HepG2 (cell line): ENCODE measurements at regions not wholly inside any gene's neighbourhood (a gene's known extent, or its start where the extent isn't known, plus 50 kb on each side); places are given as distances from the start of the nearest gene placed in this dataset.

ENCODE experiments used
- CBFB ChIP-seq: sonication (generic); formaldehyde crosslinking; IDR thresholded peaks from 2 replicates; pipeline ENCODE4 v1.4.0; 2020; ENCODE audit warnings: missing genetic modification reagents
- CBX1 ChIP-seq: IDR thresholded peaks from one replicate; pipeline ENCODE4 v1.6.1; 2016; ENCODE audit warnings: antibody characterized with exemption, low read depth
- CEBPB ChIP-seq: IDR thresholded peaks from 2 replicates; pipeline ENCODE4 v1.6.1; 2011; ENCODE audit warnings: low read depth, low read length, improper control_type of control experiment, borderline replicate concordance
- IKZF1 ChIP-seq: fragments of 450-650 bp; IDR thresholded peaks from 2 replicates; pipeline ENCODE4 v1.7.1; 2016
- JARID2 ChIP-seq: sonication (generic); formaldehyde crosslinking; IDR thresholded peaks from 2 replicates; pipeline ENCODE4 v1.8.1; 2023; ENCODE audit warnings: missing genetic modification reagents, inconsistent platforms; ENCODE audit not compliant: insufficient replicate concordance
- KDM6A ChIP-seq: IDR thresholded peaks from 2 replicates; pipeline ENCODE4 v1.6.1; 2016; ENCODE audit warnings: low read depth
- MEF2D ChIP-seq: sonication (generic); formaldehyde crosslinking; IDR thresholded peaks from 2 replicates; pipeline ENCODE4 v1.5.1; 2020; ENCODE audit warnings: mild to moderate bottlenecking, missing genetic modification reagents
- NONO ChIP-seq, 2 experiments: fragments of 450-650 bp in 1 of 2; sonication (generic) in 1 of 2; formaldehyde crosslinking in 1 of 2; IDR thresholded peaks in 1 of 2; conservative IDR thresholded peaks in 1 of 2; 2 replicates each; pipeline versions ENCODE4 v1.6.1 to v1.8.0; 2017 to 2022; ENCODE audit warnings: mild to moderate bottlenecking in 1 of 2, missing genetic modification reagents in 1 of 2, moderate library complexity in 1 of 2
- PRPF4 ChIP-seq: fragments of 200-400 bp; formaldehyde crosslinking; IDR thresholded peaks from 2 replicates; pipeline ENCODE4 v1.6.1; 2016; ENCODE audit warnings: low read length, low read depth; ENCODE audit not compliant: poor library complexity, severe bottlenecking
- RXRA ChIP-seq: sonication (generic); formaldehyde crosslinking; IDR thresholded peaks from 2 replicates; pipeline ENCODE4 v1.5.1; 2020; ENCODE audit warnings: missing genetic modification reagents
- TMF1 ChIP-seq: sonication (generic); formaldehyde crosslinking; IDR thresholded peaks from 2 replicates; pipeline ENCODE4 v1.8.1; 2022; ENCODE audit warnings: low read depth, missing genetic modification reagents
- ZNF124 ChIP-seq: sonication (generic); formaldehyde crosslinking; IDR thresholded peaks from 2 replicates; pipeline ENCODE4 v1.4.0; 2020; ENCODE audit warnings: missing genetic modification reagents
- ZNF24 ChIP-seq: fragments of 450-650 bp; IDR thresholded peaks from 2 replicates; pipeline ENCODE4 v1.6.1; 2017; ENCODE audit warnings: antibody characterized with exemption, mild to moderate bottlenecking
- ZNF607 ChIP-seq: sonication (generic); formaldehyde crosslinking; IDR thresholded peaks from 2 replicates; pipeline ENCODE4 v1.5.1; 2020; ENCODE audit warnings: missing genetic modification reagents, mild to moderate bottlenecking, borderline replicate concordance
- TF ChIP-seq, protein P1 (sequence below): sonication (generic); formaldehyde crosslinking; IDR thresholded peaks from 2 replicates; pipeline ENCODE4 v1.4.0; 2020; ENCODE audit warnings: missing genetic modification reagents; ENCODE audit errors: not compliant biosample characterization
- TF ChIP-seq, protein P2 (sequence below): sonication (generic); formaldehyde crosslinking; IDR thresholded peaks from 2 replicates; pipeline ENCODE4 v1.4.0; 2020; ENCODE audit warnings: missing genetic modification reagents
- TF ChIP-seq, protein P3 (sequence below): sonication (generic); formaldehyde crosslinking; IDR thresholded peaks from 2 replicates; pipeline ENCODE4 v1.4.0; 2020; ENCODE audit warnings: missing genetic modification reagents, low read depth, mild to moderate bottlenecking, borderline replicate concordance
- TF ChIP-seq, protein P4 (sequence below): sonication (generic); formaldehyde crosslinking; IDR thresholded peaks from 2 replicates; pipeline ENCODE4 v1.5.0; 2020; ENCODE audit warnings: mild to moderate bottlenecking, missing genetic modification reagents, borderline replicate concordance
- TF ChIP-seq, protein P5 (sequence below): sonication (generic); formaldehyde crosslinking; conservative IDR thresholded peaks from 2 replicates; pipeline ENCODE4 v1.8.0; 2022; ENCODE audit warnings: low read depth, missing genetic modification reagents

DNA sequence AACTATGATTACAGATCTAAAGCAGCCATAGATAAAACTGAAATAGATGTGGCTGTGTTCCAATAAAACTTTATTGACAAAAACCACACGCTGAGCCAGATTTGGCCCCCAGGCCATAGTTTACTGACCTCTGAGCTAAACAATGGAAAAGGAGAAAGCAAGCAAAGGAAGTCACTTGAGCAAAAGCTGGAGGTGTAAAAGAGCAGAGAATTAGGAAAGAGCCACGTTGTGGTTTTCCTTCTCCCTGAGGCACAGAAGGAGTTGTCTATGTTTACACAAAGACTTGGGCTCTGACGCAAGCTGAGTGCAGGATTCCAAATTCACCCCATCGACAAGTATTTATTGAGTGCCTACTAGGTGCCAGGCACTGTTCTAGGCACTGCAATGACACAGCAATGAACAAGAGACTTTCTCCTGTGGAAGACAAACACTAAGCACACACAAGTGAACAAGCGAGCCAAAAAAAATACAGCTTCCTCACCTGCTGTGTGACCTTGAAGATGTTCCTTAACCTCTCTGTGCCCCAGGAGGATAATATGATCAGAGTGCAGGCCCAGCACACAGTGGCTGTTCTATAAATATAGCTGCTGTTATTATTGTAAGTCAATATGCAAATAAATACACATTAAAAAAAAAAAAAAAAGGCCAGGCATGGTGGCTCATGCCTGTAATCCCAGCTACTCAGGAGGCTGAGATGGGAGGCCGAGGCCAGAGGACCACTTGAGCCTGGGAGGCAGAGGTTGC lies 75.4 kb upstream of the PTPN1 start (continued):
- TF ChIP-seq, protein P1, sequence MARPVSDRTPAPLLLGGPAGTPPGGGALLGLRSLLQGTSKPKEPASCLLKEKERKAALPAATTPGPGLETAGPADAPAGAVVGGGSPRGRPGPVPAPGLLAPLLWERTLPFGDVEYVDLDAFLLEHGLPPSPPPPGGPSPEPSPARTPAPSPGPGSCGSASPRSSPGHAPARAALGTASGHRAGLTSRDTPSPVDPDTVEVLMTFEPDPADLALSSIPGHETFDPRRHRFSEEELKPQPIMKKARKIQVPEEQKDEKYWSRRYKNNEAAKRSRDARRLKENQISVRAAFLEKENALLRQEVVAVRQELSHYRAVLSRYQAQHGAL (CRISPR knock-in tag): peak; percentile 32
- TF ChIP-seq KDM6A (CRISPR knock-in tag) (no peak), CBFB (CRISPR knock-in tag) (0 out of 2 replicates have a peak, but pooled peaks have one; percentile 54), JARID2 (CRISPR knock-in tag) (no peak), CEBPB (peak; percentile 59; the same call in 1 of the 2 replicates), ZNF24 (peak; percentile 47; the same call in 1 of the 2 replicates), RXRA (peak; percentile 41; the same call in 1 of the 2 replicates), CBX1 (peak; percentile 1), NONO (IDR thresholded peaks at IDR 0.05) (no peak), NONO (CRISPR knock-in tag; conservative IDR thresholded peaks at IDR 0.05) (0 out of 2 replicates have a peak, but pooled peaks have one; percentile 37), TMF1 (no peak), MEF2D (CRISPR knock-in tag) (peak; percentile 61; the same call in 1 of the 2 replicates), ZNF124 (CRISPR knock-in tag) (peak; percentile 66; the same call in 1 of the 2 replicates), ZNF607 (CRISPR knock-in tag) (0 out of 2 replicates have a peak, but pooled peaks have one; percentile 44), IKZF1 (no peak), PRPF4 (peak; percentile 64)
- TF ChIP-seq, protein P2, sequence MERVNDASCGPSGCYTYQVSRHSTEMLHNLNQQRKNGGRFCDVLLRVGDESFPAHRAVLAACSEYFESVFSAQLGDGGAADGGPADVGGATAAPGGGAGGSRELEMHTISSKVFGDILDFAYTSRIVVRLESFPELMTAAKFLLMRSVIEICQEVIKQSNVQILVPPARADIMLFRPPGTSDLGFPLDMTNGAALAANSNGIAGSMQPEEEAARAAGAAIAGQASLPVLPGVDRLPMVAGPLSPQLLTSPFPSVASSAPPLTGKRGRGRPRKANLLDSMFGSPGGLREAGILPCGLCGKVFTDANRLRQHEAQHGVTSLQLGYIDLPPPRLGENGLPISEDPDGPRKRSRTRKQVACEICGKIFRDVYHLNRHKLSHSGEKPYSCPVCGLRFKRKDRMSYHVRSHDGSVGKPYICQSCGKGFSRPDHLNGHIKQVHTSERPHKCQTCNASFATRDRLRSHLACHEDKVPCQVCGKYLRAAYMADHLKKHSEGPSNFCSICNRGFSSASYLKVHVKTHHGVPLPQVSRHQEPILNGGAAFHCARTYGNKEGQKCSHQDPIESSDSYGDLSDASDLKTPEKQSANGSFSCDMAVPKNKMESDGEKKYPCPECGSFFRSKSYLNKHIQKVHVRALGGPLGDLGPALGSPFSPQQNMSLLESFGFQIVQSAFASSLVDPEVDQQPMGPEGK (CRISPR knock-in tag): peak; percentile 86
- TF ChIP-seq, protein P3, sequence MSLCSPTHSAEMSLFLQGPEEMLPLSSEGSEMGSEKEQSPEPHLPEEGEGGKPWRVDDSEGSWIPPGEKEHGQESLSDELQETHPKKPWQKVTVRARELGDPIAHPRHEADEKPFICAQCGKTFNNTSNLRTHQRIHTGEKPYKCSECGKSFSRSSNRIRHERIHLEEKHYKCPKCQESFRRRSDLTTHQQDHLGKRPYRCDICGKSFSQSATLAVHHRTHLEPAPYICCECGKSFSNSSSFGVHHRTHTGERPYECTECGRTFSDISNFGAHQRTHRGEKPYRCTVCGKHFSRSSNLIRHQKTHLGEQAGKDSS: no peak
- TF ChIP-seq, protein P4, sequence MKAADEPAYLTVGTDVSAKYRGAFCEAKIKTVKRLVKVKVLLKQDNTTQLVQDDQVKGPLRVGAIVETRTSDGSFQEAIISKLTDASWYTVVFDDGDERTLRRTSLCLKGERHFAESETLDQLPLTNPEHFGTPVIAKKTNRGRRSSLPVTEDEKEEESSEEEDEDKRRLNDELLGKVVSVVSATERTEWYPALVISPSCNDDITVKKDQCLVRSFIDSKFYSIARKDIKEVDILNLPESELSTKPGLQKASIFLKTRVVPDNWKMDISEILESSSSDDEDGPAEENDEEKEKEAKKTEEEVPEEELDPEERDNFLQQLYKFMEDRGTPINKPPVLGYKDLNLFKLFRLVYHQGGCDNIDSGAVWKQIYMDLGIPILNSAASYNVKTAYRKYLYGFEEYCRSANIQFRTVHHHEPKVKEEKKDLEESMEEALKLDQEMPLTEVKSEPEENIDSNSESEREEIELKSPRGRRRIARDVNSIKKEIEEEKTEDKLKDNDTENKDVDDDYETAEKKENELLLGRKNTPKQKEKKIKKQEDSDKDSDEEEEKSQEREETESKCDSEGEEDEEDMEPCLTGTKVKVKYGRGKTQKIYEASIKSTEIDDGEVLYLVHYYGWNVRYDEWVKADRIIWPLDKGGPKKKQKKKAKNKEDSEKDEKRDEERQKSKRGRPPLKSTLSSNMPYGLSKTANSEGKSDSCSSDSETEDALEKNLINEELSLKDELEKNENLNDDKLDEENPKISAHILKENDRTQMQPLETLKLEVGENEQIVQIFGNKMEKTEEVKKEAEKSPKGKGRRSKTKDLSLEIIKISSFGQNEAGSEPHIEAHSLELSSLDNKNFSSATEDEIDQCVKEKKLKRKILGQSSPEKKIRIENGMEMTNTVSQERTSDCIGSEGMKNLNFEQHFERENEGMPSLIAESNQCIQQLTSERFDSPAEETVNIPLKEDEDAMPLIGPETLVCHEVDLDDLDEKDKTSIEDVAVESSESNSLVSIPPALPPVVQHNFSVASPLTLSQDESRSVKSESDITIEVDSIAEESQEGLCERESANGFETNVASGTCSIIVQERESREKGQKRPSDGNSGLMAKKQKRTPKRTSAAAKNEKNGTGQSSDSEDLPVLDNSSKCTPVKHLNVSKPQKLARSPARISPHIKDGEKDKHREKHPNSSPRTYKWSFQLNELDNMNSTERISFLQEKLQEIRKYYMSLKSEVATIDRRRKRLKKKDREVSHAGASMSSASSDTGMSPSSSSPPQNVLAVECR (CRISPR knock-in tag): 0 out of 2 replicates have a peak, but pooled peaks have one; percentile 6
- TF ChIP-seq, protein P5, sequence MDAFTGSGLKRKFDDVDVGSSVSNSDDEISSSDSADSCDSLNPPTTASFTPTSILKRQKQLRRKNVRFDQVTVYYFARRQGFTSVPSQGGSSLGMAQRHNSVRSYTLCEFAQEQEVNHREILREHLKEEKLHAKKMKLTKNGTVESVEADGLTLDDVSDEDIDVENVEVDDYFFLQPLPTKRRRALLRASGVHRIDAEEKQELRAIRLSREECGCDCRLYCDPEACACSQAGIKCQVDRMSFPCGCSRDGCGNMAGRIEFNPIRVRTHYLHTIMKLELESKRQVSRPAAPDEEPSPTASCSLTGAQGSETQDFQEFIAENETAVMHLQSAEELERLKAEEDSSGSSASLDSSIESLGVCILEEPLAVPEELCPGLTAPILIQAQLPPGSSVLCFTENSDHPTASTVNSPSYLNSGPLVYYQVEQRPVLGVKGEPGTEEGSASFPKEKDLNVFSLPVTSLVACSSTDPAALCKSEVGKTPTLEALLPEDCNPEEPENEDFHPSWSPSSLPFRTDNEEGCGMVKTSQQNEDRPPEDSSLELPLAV (CRISPR knock-in tag): no peak
